Gastroesophageal sphincter (tissue), 3 donors: ENCODE measurements at regions not wholly inside any gene's neighbourhood (a gene's known extent, or its start where the extent isn't known, plus 50 kb on each side); places are given as distances from the start of the nearest gene placed in this dataset.

Experiments
- EP300 ChIP-seq: sonication (generic); formaldehyde crosslinking; IDR thresholded peaks from one replicate; pipeline ENCODE4 v1.6.1; 2017; ENCODE audit warnings: antibody characterized with exemption, mild to moderate bottlenecking
- POLR2A ChIP-seq, 2 donors: fragments of 450-650 bp; IDR thresholded peaks; one replicate each; pipeline ENCODE4 v1.6.1; 2017; ENCODE audit warnings: antibody characterized with exemption in 2 of 2, mild to moderate bottlenecking in 2 of 2, moderate library complexity in 1 of 2
- POLR2AphosphoS5 ChIP-seq: sonication (generic); formaldehyde crosslinking; IDR thresholded peaks from one replicate; pipeline ENCODE4 v1.6.1; 2017; ENCODE audit warnings: antibody characterized with exemption
- TF ChIP-seq, protein P1 (sequence below), 4 experiments: fragments of 200-600 bp in 2 of 4; fragments of 450-650 bp in 2 of 4; sonication (generic) in 1 of 4; IDR thresholded peaks; one replicate each; pipeline ENCODE4 v1.5.1; 2017 to 2019; ENCODE audit warnings: antibody characterized with exemption in 4 of 4, mild to moderate bottlenecking in 2 of 4, moderate library complexity in 2 of 4

DNA sequence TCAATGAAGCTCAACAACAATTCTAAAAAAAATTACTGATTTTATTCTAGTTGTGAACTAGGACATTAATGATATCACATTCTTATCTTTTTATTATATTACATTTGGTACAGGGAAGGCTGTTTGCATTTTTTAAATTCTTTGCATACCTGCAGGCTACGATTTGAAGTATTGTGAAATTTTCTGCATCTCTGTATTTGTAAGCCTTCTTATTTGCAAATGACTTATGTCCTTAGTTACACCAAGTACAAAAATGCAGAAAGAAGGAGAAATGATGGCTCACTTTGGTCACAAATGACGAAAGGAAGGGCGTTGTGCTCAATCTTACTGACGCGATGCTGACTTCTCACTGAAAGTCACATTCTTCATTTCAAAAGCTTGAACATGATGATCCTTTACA, 227.5 kb upstream of the SOX11 start:
- TF ChIP-seq, protein P1, sequence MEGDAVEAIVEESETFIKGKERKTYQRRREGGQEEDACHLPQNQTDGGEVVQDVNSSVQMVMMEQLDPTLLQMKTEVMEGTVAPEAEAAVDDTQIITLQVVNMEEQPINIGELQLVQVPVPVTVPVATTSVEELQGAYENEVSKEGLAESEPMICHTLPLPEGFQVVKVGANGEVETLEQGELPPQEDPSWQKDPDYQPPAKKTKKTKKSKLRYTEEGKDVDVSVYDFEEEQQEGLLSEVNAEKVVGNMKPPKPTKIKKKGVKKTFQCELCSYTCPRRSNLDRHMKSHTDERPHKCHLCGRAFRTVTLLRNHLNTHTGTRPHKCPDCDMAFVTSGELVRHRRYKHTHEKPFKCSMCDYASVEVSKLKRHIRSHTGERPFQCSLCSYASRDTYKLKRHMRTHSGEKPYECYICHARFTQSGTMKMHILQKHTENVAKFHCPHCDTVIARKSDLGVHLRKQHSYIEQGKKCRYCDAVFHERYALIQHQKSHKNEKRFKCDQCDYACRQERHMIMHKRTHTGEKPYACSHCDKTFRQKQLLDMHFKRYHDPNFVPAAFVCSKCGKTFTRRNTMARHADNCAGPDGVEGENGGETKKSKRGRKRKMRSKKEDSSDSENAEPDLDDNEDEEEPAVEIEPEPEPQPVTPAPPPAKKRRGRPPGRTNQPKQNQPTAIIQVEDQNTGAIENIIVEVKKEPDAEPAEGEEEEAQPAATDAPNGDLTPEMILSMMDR (IDR thresholded peaks at IDR 0.05): no peak
- TF ChIP-seq POLR2A (IDR thresholded peaks at IDR 0.05): no peak
- no peak for TF ChIP-seq POLR2AphosphoS5
- no peak for TF ChIP-seq EP300
